SK-N-SH treated with all-trans-retinoic acid at 6 μM for 48 hours (cell line): ENCODE measurements at regions not wholly inside any gene's neighbourhood (a gene's known extent, or its start where the extent isn't known, plus 50 kb on each side); places are given as distances from the start of the nearest gene placed in this dataset.

Source experiments
- ARNTL ChIP-seq: fragments of 450-650 bp; formaldehyde crosslinking; IDR thresholded peaks from 2 replicates; pipeline ENCODE4 v1.5.0; 2020; ENCODE audit warnings: low read depth, mild to moderate bottlenecking, moderate library complexity, borderline replicate concordance
- BACH2 ChIP-seq: fragments of 250-450 bp; sonication (Bioruptor Pico); IDR thresholded peaks from 2 replicates; pipeline ENCODE4 v1.9.0; 2021; ENCODE audit warnings: mild to moderate bottlenecking, borderline replicate concordance
- CREB5 ChIP-seq: fragments of 250-450 bp; sonication (Bioruptor Pico); IDR thresholded peaks from 2 replicates; pipeline ENCODE4 v1.5.1; 2020; ENCODE audit warnings: low read depth, mild to moderate bottlenecking, moderate library complexity
- GLIS3 ChIP-seq: fragments of 250-450 bp; sonication (Bioruptor Pico); IDR thresholded peaks from 2 replicates; pipeline ENCODE4 v1.5.0; 2020; ENCODE audit warnings: mild to moderate bottlenecking, moderate library complexity
- PATZ1 ChIP-seq: fragments of 250-450 bp; sonication (Bioruptor Pico); IDR thresholded peaks from 2 replicates; pipeline ENCODE4 v1.8.0; 2020; ENCODE audit warnings: mild to moderate bottlenecking, moderate library complexity, borderline replicate concordance
- TCF4 ChIP-seq: fragments of 250-450 bp; sonication (Bioruptor Pico); IDR thresholded peaks from 2 replicates; pipeline ENCODE4 v1.8.0; 2021; ENCODE audit warnings: mild to moderate bottlenecking, moderate library complexity, borderline replicate concordance
- TOX ChIP-seq: fragments of 250-450 bp; sonication (Bioruptor Pico); IDR thresholded peaks from 2 replicates; pipeline ENCODE4 v1.8.0; 2021; ENCODE audit warnings: mild to moderate bottlenecking, moderate library complexity, borderline replicate concordance
- TSHZ2 ChIP-seq: fragments of 250-450 bp; sonication (Bioruptor Pico); IDR thresholded peaks from 2 replicates; pipeline ENCODE4 v1.5.0; 2020; ENCODE audit warnings: mild to moderate bottlenecking, moderate library complexity
- ZFP3 ChIP-seq: fragments of 250-450 bp; sonication (Bioruptor Pico); IDR thresholded peaks from 2 replicates; pipeline ENCODE4 v1.5.0; 2020; ENCODE audit warnings: mild to moderate bottlenecking, moderate library complexity
- ZFP30 ChIP-seq: fragments of 450-650 bp; formaldehyde crosslinking; IDR thresholded peaks from 2 replicates; pipeline ENCODE4 v1.5.0; 2022; ENCODE audit warnings: mild to moderate bottlenecking, moderate library complexity
- ZNF70 ChIP-seq: fragments of 450-650 bp; formaldehyde crosslinking; IDR thresholded peaks from 2 replicates; pipeline ENCODE4 v1.5.0; 2020; ENCODE audit warnings: mild to moderate bottlenecking, moderate library complexity

GRCh38 chr5:26482076-26482809 lies 556.1 kb downstream of the CDH9 start:
- no peak for TF ChIP-seq TCF4
- no peak for TF ChIP-seq BACH2 (CRISPR knock-in tag)
- TF ChIP-seq CREB5 (CRISPR knock-in tag), result no peak
- no peak for TF ChIP-seq ZFP3 (CRISPR knock-in tag)
- no peak for TF ChIP-seq ZNF70 (CRISPR knock-in tag)
- no peak for TF ChIP-seq ZFP30 (CRISPR knock-in tag)
- TF ChIP-seq PATZ1, result no peak
- no peak for TF ChIP-seq TSHZ2 (CRISPR knock-in tag)
- no peak for TF ChIP-seq TOX (CRISPR knock-in tag)
- no peak for TF ChIP-seq GLIS3
- TF ChIP-seq ARNTL (CRISPR knock-in tag), result no peak
